SIG-M5 treated with dmso at 0.1 percent for 504 hours (cell line): ENCODE measurements at regions not wholly inside any gene's neighbourhood (a gene's known extent, or its start where the extent isn't known, plus 50 kb on each side); places are given as distances from the start of the nearest gene placed in this dataset.

ENCODE experiments used
- DNase-seq: peaks from one replicate; lab custom pipeline; 2025; ENCODE audit not compliant: unreplicated experiment; lab: John Stamatoyannopoulos, UW

DNA sequence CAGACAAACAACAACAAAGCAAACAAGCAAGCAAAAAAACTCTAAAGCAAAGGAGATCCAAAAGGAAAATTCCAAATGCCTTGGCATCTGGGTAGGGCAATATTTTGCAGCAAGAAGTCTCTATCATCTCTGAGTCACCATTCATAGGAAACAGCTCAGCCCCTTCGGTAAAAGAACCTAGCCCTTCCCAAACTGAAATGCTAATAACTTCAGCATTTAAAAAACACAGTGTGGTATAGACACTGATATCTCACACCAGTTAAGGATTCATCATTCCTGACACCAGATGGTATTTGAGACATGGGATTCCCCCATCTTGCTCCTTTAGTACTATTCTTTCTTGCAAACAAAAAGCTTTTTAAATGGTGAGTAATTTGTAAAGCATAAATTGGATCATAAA is 491.8 kb downstream of the TXNL1 start:
- DNase-seq = no peak

- no peak for DNase-seq
Measured at GRCh38 chr18:56142001-56142400, 496.4 kb downstream of the TXNL1 start.

DNA sequence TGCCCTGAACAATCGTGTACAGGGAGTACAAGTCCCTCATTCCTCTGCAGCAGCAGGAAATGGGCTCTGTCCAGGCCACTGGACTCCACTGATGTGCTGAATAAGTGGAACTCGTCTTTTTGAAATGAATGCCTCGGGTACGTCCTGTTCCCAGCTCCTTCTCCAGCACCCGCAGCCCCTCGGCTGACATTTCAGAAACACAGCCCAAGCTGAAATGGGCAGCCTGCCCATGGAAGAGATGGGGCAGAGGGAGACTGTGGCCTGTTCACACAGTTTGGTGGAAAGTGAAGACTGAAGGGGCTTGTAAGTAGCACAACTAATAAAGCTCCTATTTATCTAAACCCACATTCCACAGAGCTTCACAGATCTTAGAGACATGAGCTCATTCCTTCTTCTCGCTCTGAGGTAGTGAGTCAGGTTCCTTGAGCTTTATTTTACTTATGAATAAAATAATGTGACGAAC is 498.6 kb downstream of the TXNL1 start:
- no peak for DNase-seq

DNA sequence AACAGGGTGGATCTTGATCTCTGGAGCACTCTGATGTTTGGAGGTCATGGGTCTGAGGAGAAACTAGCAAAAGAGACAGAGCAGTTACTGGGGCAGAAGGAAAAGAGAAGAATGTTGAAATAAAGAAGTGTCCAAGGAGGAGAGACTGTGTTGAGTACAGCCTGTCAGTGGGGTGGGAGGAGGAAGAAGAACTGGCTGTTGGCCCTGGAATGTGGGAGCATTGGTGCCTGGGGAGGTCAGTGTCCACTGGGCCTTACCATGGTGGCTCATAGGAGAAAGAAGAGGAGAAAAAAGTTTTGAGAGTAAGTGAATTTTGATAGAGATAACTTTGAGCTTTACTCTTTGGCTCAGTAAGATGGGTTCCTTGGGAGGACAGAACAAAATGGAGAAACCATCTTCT is 499.0 kb downstream of the TXNL1 start:
- DNase-seq = no peak

GRCh38 chr18:56136105-56136504 is 502.3 kb downstream of the TXNL1 start:
- DNase-seq = no peak

- no peak for DNase-seq
Measured at GRCh38 chr18:56130481-56130880, 507.9 kb downstream of the TXNL1 start.

- no peak for DNase-seq
Measured at GRCh38 chr18:56128153-56128791, 510.1 kb downstream of the TXNL1 start.

DNA sequence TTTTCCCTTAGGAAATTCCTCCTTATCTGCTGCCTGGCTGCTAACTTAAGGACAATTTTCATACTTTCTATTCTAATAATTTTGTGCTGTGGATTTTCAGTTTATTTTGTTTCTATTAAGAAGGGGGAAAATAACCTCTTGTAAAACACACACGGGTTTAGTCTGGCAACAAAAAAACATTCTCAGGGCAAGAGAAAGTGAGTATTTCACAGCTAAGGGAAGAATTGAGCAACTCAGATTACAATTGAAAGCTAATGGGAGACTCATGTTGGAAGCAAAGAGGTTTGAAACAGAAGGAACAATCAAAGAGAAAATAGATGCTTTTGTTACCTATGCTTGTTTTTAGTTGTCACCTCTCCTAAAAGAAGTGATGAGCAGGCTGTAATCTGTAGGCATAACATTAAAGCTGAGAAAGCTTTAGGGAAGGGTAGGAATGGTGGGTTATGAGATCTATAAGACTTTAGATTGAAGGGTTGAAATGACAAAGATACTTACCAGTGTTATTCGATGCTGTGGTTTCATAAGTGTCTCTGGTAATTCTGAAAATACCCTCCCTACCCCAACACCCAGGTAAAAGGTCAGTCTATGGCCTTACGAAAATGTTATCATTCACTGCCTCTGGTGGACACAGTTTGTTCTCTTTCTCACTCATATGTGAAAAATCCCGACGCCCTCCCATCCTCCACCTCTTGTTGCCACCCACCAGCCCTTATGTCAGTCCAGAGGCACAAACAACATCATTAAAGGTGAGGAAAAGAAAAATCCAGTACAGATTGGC is 510.9 kb downstream of the TXNL1 start:
- no peak for DNase-seq

DNA sequence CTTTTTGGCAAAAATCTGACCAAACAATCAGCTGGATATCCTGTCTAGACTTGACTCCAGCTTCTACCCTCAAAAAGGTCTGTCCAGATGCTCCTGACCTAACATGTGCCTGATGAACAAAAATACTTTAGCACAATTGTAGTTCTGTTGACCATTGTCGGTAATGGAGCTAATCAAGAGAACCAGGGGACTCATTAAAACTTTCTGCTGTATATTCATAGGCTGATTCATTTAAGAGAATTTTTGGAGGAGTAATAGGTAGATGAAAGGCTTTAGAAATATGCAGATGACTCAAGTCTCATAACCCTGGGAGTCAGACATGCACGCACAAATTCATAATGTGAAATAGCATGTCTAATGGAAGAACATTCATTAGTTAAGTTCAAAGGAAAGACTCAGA is 514.2 kb downstream of the TXNL1 start:
- DNase-seq = no peak

GRCh38 chr18:56121669-56122068 is 516.7 kb downstream of the TXNL1 start:
- no peak for DNase-seq

GRCh38 chr18:56120782-56121181 is 517.6 kb downstream of the TXNL1 start:
- no peak for DNase-seq

DNA sequence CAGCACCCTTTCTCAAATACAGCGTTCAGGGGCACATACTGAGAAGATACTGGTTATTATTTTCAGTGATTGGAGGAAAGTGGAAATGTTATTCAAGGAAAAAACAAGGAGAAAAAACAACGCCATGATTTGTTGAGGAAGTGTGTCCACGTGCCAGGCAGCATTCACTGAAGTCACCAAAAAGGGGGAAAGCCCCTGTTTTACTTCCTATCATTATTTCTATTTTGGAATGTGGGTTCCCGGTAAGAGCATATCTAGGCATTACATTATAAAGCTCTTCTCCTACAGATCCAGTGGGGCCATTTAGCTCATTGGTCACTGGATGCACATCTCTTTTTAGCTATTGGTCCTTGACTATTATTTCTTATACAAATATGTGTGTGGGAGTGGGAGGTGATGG is 518.7 kb downstream of the TXNL1 start:
- DNase-seq = no peak

GRCh38 chr18:56118422-56118821 is 520.0 kb downstream of the TXNL1 start:
- no peak for DNase-seq

GRCh38 chr18:56115071-56116015 is 523.0 kb downstream of the TXNL1 start:
- no peak for DNase-seq

- no peak for DNase-seq
Measured at GRCh38 chr18:56112984-56113383, 525.0 kb upstream of the TCF4 start.

GRCh38 chr18:56112013-56112749 is 524.2 kb upstream of the TCF4 start:
- no peak for DNase-seq

GRCh38 chr18:56109757-56110156 is 521.8 kb upstream of the TCF4 start:
- DNase-seq = no peak

- DNase-seq = no peak
Measured at GRCh38 chr18:56108478-56109367, 520.7 kb upstream of the TCF4 start.

DNA sequence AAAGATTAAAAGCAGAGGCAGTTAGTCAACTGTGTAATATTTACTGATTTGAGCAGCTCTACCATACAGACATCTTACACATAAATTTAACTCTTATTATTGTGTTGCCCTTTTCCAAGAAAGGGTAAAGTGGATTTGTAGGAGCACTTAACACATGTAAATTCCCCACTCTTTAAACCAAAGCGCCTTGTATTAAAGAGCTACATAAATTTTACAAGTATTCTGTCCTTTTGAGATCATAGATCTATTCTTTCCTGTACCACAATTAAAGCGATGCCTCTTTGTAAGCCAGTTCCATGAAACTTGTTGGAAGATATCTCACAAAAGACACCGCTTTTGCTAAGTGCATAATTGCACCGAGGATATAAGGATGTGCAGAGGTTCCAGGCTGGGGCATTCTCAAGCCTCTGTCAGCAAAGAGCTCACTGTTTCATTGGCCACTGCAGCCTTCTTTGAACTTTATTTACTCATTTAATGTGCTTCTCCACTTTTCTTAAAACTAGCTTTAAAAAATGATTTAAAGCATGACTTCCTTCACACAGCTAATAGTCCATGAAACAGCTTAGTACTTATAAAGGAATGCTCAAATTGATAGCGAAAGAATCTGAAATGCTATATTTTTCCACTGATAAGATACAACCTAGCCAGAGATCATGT is 520.0 kb upstream of the TCF4 start:
- DNase-seq = no peak
